Astrocyte (in vitro differentiated cells and primary cell): ENCODE measurements at regions not wholly inside any gene's neighbourhood (a gene's known extent, or its start where the extent isn't known, plus 50 kb on each side); places are given as distances from the start of the nearest gene placed in this dataset.

Experiments used
- EZH2 ChIP-seq: IDR thresholded peaks from 2 replicates; pipeline ENCODE4 v1.6.1; 2012; ENCODE audit warnings: mild to moderate bottlenecking, low read length, inconsistent platforms; ENCODE audit not compliant: insufficient read depth
- TF ChIP-seq, protein P1 (sequence below): IDR thresholded peaks from 2 replicates; pipeline ENCODE4 v1.5.1; 2011; ENCODE audit warnings: low read depth, mild to moderate bottlenecking, inconsistent platforms, low read length, moderate library complexity; ENCODE audit not compliant: insufficient read depth

DNA sequence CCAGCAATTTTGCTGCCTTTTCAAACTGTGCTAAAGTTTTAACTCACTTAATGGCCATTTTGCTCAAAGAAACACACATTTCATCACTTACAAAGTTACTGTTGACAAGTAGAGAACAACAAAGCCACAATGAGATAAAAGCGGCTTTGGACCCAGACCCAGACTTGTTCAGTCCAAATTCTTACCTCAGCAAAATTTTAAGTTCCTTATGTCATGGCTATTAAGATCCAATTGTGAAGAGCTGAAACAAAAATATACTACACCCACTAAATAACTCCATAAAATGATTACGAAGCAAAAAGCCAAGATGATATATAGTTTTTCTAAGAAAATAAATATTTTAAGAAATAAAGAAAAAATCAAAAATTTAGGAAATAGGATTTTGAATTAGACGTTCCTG, 137.0 kb upstream of the INPP4B start:
- no peak for TF ChIP-seq EZH2
- TF ChIP-seq, protein P1, sequence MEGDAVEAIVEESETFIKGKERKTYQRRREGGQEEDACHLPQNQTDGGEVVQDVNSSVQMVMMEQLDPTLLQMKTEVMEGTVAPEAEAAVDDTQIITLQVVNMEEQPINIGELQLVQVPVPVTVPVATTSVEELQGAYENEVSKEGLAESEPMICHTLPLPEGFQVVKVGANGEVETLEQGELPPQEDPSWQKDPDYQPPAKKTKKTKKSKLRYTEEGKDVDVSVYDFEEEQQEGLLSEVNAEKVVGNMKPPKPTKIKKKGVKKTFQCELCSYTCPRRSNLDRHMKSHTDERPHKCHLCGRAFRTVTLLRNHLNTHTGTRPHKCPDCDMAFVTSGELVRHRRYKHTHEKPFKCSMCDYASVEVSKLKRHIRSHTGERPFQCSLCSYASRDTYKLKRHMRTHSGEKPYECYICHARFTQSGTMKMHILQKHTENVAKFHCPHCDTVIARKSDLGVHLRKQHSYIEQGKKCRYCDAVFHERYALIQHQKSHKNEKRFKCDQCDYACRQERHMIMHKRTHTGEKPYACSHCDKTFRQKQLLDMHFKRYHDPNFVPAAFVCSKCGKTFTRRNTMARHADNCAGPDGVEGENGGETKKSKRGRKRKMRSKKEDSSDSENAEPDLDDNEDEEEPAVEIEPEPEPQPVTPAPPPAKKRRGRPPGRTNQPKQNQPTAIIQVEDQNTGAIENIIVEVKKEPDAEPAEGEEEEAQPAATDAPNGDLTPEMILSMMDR = no peak
